B cell (primary cell): ENCODE measurements at regions not wholly inside any gene's neighbourhood (a gene's known extent, or its start where the extent isn't known, plus 50 kb on each side); places are given as distances from the start of the nearest gene placed in this dataset.

Experiments
- ATAC-seq: fragments of 200-7000 bp; cut with Tn5 transposase; one replicate; pipeline ENCODE4 v1.10.0; 2021; ENCODE audit warnings: low read depth, mild to moderate bottlenecking, moderate number of reproducible peaks, moderate library complexity
- CTCF ChIA-PET: fragments of 350-600 bp; sonication (Branson Sonifier 250); formaldehyde crosslinking; loops from one replicate; lab custom pipeline; 2021; ENCODE audit warnings: antibody characterized with exemption, inconsistent platforms; lab: Charles Lee
- POLR2A ChIA-PET: fragments of 350-600 bp; sonication (Branson Sonifier 250); formaldehyde crosslinking; loops from one replicate; lab custom pipeline; 2021; ENCODE audit warnings: antibody characterized with exemption; lab: Charles Lee
- DNase-seq: peaks from one replicate; pipeline ENCODE4 v3.0.0; 2013
- H2AFZ ChIP-seq: 2 replicates; pipeline ENCODE4 v1.6.1; 2012; ENCODE audit warnings: mild to moderate bottlenecking, low read depth, low read length; ENCODE audit not compliant: insufficient read depth, poor library complexity, severe bottlenecking
- H3K27ac ChIP-seq, 2 donors: 1 replicate in 1 of 2; 2 replicates in 1 of 2; pipeline ENCODE4 v1.5.1; 2012 to 2013; ENCODE audit warnings: low read length in 2 of 2, mild to moderate bottlenecking in 2 of 2, moderate library complexity in 1 of 2
- H3K27me3 ChIP-seq, 4 experiments: fragments of 200-600 bp in 1 of 4; sonication (generic) in 1 of 4; replicated peaks in 1 of 4; 1 replicate in 2 of 4; 2 replicates in 2 of 4; pipeline versions ENCODE4 v1.6.1 to v1.7.0; 2013 to 2016; ENCODE audit warnings: low read length in 3 of 4, mild to moderate bottlenecking in 2 of 4, mixed read lengths in 1 of 4, moderate library complexity in 1 of 4; ENCODE audit not compliant: insufficient read depth in 4 of 4, control insufficient read depth in 3 of 4; ENCODE audit errors: control extremely low read depth in 1 of 4
- H3K36me3 ChIP-seq, 2 experiments: replicated peaks in 1 of 2; 1 replicate in 1 of 2; 2 replicates in 1 of 2; pipeline versions ENCODE4 v1.6.1 to v1.7.1; 2013; ENCODE audit warnings: low read length in 1 of 2; ENCODE audit not compliant: insufficient read depth in 2 of 2, control insufficient read depth in 1 of 2; ENCODE audit errors: control extremely low read depth in 1 of 2, extremely low read depth in 1 of 2
- H3K4me1 ChIP-seq, 2 donors: fragments of 200-600 bp in 1 of 2; sonication (generic) in 1 of 2; 1 replicate in 1 of 2; 2 replicates in 1 of 2; pipeline versions ENCODE4 v1.5.1 to v1.6.1; 2013 to 2017; ENCODE audit warnings: low read length in 2 of 2; ENCODE audit not compliant: control insufficient read depth in 2 of 2, insufficient read depth in 2 of 2
- H3K4me2 ChIP-seq: replicated peaks from 2 replicates; pipeline ENCODE3; 2012; ENCODE audit warnings: mild to moderate bottlenecking, low read depth, low read length; ENCODE audit not compliant: poor library complexity, severe bottlenecking
- H3K4me3 ChIP-seq, 5 experiments: fragments of 200-600 bp in 1 of 5; sonication (generic) in 1 of 5; 1 replicate in 3 of 5; 2 replicates in 2 of 5; pipeline versions ENCODE4 v1.5.1 to v1.7.0; 2011 to 2016; ENCODE audit warnings: low read length in 4 of 5, mild to moderate bottlenecking in 4 of 5, low read depth in 2 of 5, control low read depth in 1 of 5, moderate library complexity in 1 of 5; ENCODE audit not compliant: insufficient read depth in 1 of 5; ENCODE audit errors: control extremely low read depth in 1 of 5, extremely low read depth in 1 of 5
- H3K79me2 ChIP-seq: fragments of 200-600 bp; sonication (generic); one replicate; pipeline ENCODE4 v1.6.0; 2016; ENCODE audit warnings: low read length; ENCODE audit not compliant: control insufficient read depth, insufficient read depth
- H3K9ac ChIP-seq: fragments of 200-600 bp; sonication (generic); 2 replicates; pipeline ENCODE4 v1.6.1; 2017; ENCODE audit warnings: mild to moderate bottlenecking, low read length, moderate library complexity
- H3K9me3 ChIP-seq, 3 donors: one replicate each; pipeline versions ENCODE4 v1.6.1 to v1.7.1; 2013; ENCODE audit warnings: low read length in 2 of 3; ENCODE audit not compliant: control insufficient read depth in 2 of 3, insufficient read depth in 1 of 3; ENCODE audit errors: control extremely low read depth in 1 of 3
- H4K20me1 ChIP-seq: 2 replicates; pipeline ENCODE4 v1.6.0; 2012; ENCODE audit warnings: mild to moderate bottlenecking, low read length; ENCODE audit not compliant: insufficient read depth, control insufficient read depth, poor library complexity, severe bottlenecking
- H3K27ac Mint-ChIP-seq: one replicate; pipeline ENCODE4 v1.8.0; 2021; ENCODE audit warnings: mixed read lengths
- H3K27me3 Mint-ChIP-seq: one replicate; pipeline ENCODE4 v1.8.0; 2021; ENCODE audit warnings: mixed read lengths
- H3K4me1 Mint-ChIP-seq: one replicate; pipeline ENCODE4 v1.8.0; 2021; ENCODE audit warnings: mixed read lengths
- H3K4me3 Mint-ChIP-seq: one replicate; pipeline ENCODE4 v1.8.0; 2021; ENCODE audit warnings: mixed read lengths
- H3K9me3 Mint-ChIP-seq: one replicate; pipeline ENCODE4 v1.8.0; 2022; ENCODE audit warnings: mixed read lengths; ENCODE audit not compliant: insufficient read depth
- CTCF ChIP-seq: fragments of 200-600 bp; IDR thresholded peaks from one replicate; pipeline ENCODE4 v1.8.0; 2022; ENCODE audit warnings: antibody characterized with exemption, mild to moderate bottlenecking
- EZH2 ChIP-seq: IDR thresholded peaks from 2 replicates; pipeline ENCODE4 v1.6.1; 2012; ENCODE audit warnings: borderline replicate concordance, low read depth, mild to moderate bottlenecking, moderate library complexity, low read length; ENCODE audit not compliant: insufficient read depth, poor library complexity, severe bottlenecking
- WGBS: methylation state at CpG from one replicate; pipeline ENCODE4 v1.1.5; 2013; ENCODE audit warnings: missing lambda C conversion rate; ENCODE audit not compliant: insufficient coverage; 5-methylcytosine and 5-hydroxymethylcytosine counted together
- intact Hi-C: fragments of 100-400 bp; cut with micrococcal nuclease; formaldehyde crosslinking; loops from one replicate; pipeline ENCODE4 v1.10.0; 2022

GRCh38 chr10:113284635-113285034, 268.2 kb upstream of the HABP2 start:
- H3K4me1 Mint-ChIP-seq, result no peaks in the 10 kb centered on the region
- no peaks in the 10 kb centered on the region for H3K9me3 ChIP-seq
- no peak overlapping the region for H3K9ac ChIP-seq
- no peak for TF ChIP-seq CTCF
- no peak for TF ChIP-seq EZH2
- H3K27ac Mint-ChIP-seq, result no peak overlapping the region
- ChIA-PET POLR2A (interaction anchor here (0.6 kb wide), 1 partner anchor 94 kb away, joined by 9 read pairs; no protein-coding TSS in a partner anchor), CTCF (no interaction called here)
- H3K27me3 Mint-ChIP-seq, result no peaks in the 10 kb centered on the region
- H3K4me2 ChIP-seq, result no peak overlapping the region
- H3K36me3 ChIP-seq, result no peaks in the 10 kb centered on the region
- H3K9me3 Mint-ChIP-seq, result no peaks in the 10 kb centered on the region
- H3K27me3 ChIP-seq, result no peaks in the 10 kb centered on the region
- H2AFZ ChIP-seq, result no peak overlapping the region
- no peaks in the 10 kb centered on the region for H3K4me1 ChIP-seq
- no peaks in the 10 kb centered on the region for H4K20me1 ChIP-seq
- H3K27ac ChIP-seq, result no peak overlapping the region
- intact Hi-C loops, result no loop called here
- H3K4me3 Mint-ChIP-seq, result no peak overlapping the region
- WGBS, result 94% methylated on average over 4 of the region's 4 CpGs
- no peaks in the 10 kb centered on the region for H3K79me2 ChIP-seq
- ATAC-seq, result no peak
- no peak overlapping the region for H3K4me3 ChIP-seq
- DNase-seq, result no peak

- Histone ChIP-seq H3K9me3 (no peaks in the 10 kb centered on the region), H3K27me3 (no peaks in the 10 kb centered on the region), H3K4me2 (no peak overlapping the region), H3K79me2 (no peaks in the 10 kb centered on the region), H2AFZ (no peak overlapping the region), H3K4me3 (no peak overlapping the region), H3K4me1 (no peaks in the 10 kb centered on the region), H3K9ac (no peak overlapping the region), H3K27ac (no peak overlapping the region), H3K36me3 (no peaks in the 10 kb centered on the region), H4K20me1 (no peaks in the 10 kb centered on the region)
- TF ChIP-seq EZH2 (no peak), CTCF (no peak)
- ATAC-seq (no peak), DNase-seq (no peak)
- no peaks in the 10 kb centered on the region for H3K4me1 Mint-ChIP-seq
- no peaks in the 10 kb centered on the region for H3K27me3 Mint-ChIP-seq
- H3K27ac Mint-ChIP-seq, result no peak overlapping the region
- H3K9me3 Mint-ChIP-seq, result no peaks in the 10 kb centered on the region
- intact Hi-C loops, result no loop called here
- 100% methylated on average over 1 of the region's 9 CpGs for WGBS
- ChIA-PET CTCF (no interaction called here), POLR2A (interaction anchor here (0.6 kb wide), 1 partner anchor 95 kb away, joined by 9 read pairs; no protein-coding TSS in a partner anchor)
- H3K4me3 Mint-ChIP-seq, result no peak overlapping the region
These were observed 267.5 kb upstream of the HABP2 start for GRCh38 chr10:113285305-113285704.
